ENCODE measurements at regions not wholly inside any gene's neighbourhood (a gene's known extent, or its start where the extent isn't known, plus 50 kb on each side); places are given as distances from the start of the nearest gene placed in this dataset.
A peak's percentile ranks its signal among the peaks of the same experiment; 100 is the strongest.
"Not testable (repeated sequence)": the region's sequence is repeated elsewhere in the genome, so short reads cannot be mapped to it uniquely, and the experiment has no call there.

DNA sequence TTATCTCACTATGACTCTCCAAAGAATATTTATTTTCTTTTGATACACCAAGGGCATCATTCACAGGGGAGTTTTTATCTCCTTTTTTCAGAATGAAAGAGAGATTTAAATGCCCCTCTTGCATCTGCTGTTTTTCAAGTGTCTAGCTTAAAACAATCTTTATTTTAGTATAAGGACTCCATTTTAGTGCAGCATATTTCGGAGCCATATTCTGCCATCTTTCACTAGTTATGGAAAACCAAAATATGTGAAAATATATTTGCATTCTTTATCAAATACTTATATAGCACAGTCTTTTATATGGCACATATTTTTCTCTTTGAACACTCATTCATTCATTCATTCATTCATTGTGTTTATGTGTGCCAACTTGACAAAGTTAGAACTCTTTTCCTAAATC is 1130.2 kb downstream of the SLITRK5 start:
- no peak overlapping the region for H3K27ac ChIP-seq
- H3K4me1 ChIP-seq (replicated peaks in 1 of 2): no peaks in the 10 kb centered on the region
- H3K4me3 ChIP-seq: no peak overlapping the region
- ATAC-seq (replicated peaks in 6 of 8): no peak
- WGBS, 10 experiments: 20 to 100% (median 95%) methylated on average over 1 of the region's 1 CpG; no CpG with 5 or more reads in 2 of the 10 experiments
- in situ Hi-C loops (cut with MboI; ENCODE audit: low pct_unique_long_range_greater_than_20kb in 2 of 9, low sequenced_read_pairs in 9 of 9, unreplicated experiment in 9 of 9): no loop called here

DNA sequence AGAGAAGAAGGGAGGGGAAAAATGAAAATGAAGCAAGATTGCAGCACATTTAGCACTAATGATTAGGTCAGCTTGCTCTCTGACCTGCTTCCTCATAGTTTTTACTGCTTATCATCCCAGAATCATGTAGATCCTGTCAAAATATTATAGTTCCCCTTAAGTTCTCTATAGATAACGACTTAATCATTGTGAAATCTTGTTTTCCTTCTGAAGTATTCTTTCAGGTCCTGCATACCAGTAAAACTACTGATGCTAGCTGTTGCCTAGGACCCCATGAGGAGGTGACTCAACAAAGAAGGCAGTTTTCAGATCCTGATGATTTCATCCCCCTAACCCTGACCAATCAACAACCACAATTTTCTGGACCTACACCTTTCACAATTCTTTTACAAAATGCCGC is 1131.7 kb downstream of the SLITRK5 start:
- no peak overlapping the region for H3K4me3 ChIP-seq
- H3K27ac ChIP-seq: no peak overlapping the region
- in situ Hi-C loops (cut with MboI; ENCODE audit: low pct_unique_long_range_greater_than_20kb in 2 of 9, low sequenced_read_pairs in 9 of 9, unreplicated experiment in 9 of 9): no loop called here
- 0 to 100% (median 61%) methylated on average over 1 to 2 of the region's 2 CpGs for WGBS, 10 experiments
- no peaks in the 10 kb centered on the region for H3K4me1 ChIP-seq (replicated peaks in 1 of 2)
- ATAC-seq (replicated peaks in 6 of 8): peak in 1 of 8 experiments; percentile 39

DNA sequence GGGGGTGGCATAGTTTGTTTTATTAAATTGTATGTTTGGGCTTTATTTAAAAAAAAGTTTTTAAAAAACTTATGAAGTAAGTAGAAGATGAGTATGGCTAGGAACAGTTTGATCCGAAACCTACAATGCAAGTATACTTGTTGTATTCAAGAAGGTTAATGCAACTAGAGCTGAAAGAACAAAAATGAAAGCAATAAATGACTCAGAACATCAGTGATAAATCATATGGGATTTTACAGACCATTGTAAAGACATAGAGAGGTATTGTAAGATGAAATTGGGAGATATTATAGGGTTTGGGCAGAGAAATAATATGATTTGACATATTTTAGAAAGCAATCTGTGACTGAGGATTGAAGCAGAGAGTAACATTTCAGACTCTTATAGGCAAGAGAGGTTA is 1135.3 kb downstream of the SLITRK5 start:
- Histone ChIP-seq H3K4me1 (replicated peaks in 1 of 2) (no peaks in the 10 kb centered on the region), H3K27ac (no peak overlapping the region), H3K4me3 (no peak overlapping the region)
- WGBS, 10 experiments: 0 to 100% (median 82%) methylated on average over 1 of the region's 1 CpG; no CpG with 5 or more reads in 1 of the 10 experiments
- ATAC-seq (replicated peaks in 6 of 8): no peak
- in situ Hi-C loops (cut with MboI; ENCODE audit: low pct_unique_long_range_greater_than_20kb in 2 of 9, low sequenced_read_pairs in 9 of 9, unreplicated experiment in 9 of 9): no loop called here

GRCh38 chr13:88817560-88817959 is 1146.4 kb downstream of the SLITRK5 start:
- H3K4me3 ChIP-seq: no peak overlapping the region
- WGBS, 10 experiments: 0 to 100% (median 63%) methylated on average over 2 of the region's 2 CpGs; no CpG with 5 or more reads in 2 of the 10 experiments
- no peak for ATAC-seq (replicated peaks in 6 of 8)
- no peaks in the 10 kb centered on the region for H3K4me1 ChIP-seq (replicated peaks in 1 of 2)
- no peak overlapping the region for H3K27ac ChIP-seq
- in situ Hi-C loops (cut with MboI; ENCODE audit: low pct_unique_long_range_greater_than_20kb in 2 of 9, low sequenced_read_pairs in 9 of 9, unreplicated experiment in 9 of 9): no loop called here

GRCh38 chr13:88823114-88823513 is 1151.9 kb downstream of the SLITRK5 start:
- in situ Hi-C loops (cut with MboI; ENCODE audit: low pct_unique_long_range_greater_than_20kb in 2 of 9, low sequenced_read_pairs in 9 of 9, unreplicated experiment in 9 of 9): no loop called here
- no peak for ATAC-seq (replicated peaks in 6 of 8)
- no peaks in the 10 kb centered on the region for H3K4me1 ChIP-seq (replicated peaks in 1 of 2)
- H3K4me3 ChIP-seq: no peak overlapping the region
- 0 to 100% (median 94%) methylated on average over 1 to 2 of the region's 2 CpGs; no CpG with 5 or more reads in 1 of the 10 experiments for WGBS, 10 experiments
- no peak overlapping the region for H3K27ac ChIP-seq

DNA sequence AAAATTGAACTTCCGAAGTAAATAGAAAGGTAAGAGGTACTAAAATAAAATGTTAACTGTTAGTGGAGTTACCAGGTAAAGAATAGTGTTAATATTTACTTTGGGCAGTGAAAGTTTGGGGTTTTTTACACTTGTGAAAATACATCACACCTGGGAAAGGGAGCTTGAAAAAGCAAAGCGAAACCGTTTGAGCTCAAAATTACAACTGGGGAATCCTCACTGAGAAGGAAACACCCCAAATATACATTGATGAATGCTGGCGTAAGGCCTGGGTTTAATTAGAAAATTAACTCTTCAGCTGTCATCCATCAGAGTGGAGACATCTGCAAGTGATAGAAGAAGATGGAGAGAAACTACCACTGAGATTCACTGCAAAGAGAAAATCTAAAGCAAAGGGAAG is 1153.0 kb downstream of the SLITRK5 start:
- Histone ChIP-seq H3K4me1 (replicated peaks in 1 of 2) (no peaks in the 10 kb centered on the region), H3K27ac (no peak overlapping the region), H3K4me3 (no peak overlapping the region)
- in situ Hi-C loops (cut with MboI; ENCODE audit: low pct_unique_long_range_greater_than_20kb in 2 of 9, low sequenced_read_pairs in 9 of 9, unreplicated experiment in 9 of 9): no loop called here
- ATAC-seq (replicated peaks in 6 of 8): no peak
- 13 to 100% (median 78%) methylated on average over 2 to 4 of the region's 4 CpGs for WGBS, 10 experiments

GRCh38 chr13:88840085-88840484 is 1168.9 kb downstream of the SLITRK5 start:
- WGBS, 10 experiments: 0 to 100% (median 87%) methylated on average over 1 to 3 of the region's 3 CpGs; no CpG with 5 or more reads in 1 of the 10 experiments
- ATAC-seq (replicated peaks in 6 of 8): no peak
- Histone ChIP-seq H3K4me1 (replicated peaks in 1 of 2) (no peaks in the 10 kb centered on the region), H3K27ac (no peak overlapping the region), H3K4me3 (no peak overlapping the region)
- in situ Hi-C loops (cut with MboI; ENCODE audit: low pct_unique_long_range_greater_than_20kb in 2 of 9, low sequenced_read_pairs in 9 of 9, unreplicated experiment in 9 of 9): no loop called here

GRCh38 chr13:88852293-88852692 is 1181.1 kb downstream of the SLITRK5 start:
- ATAC-seq (replicated peaks in 6 of 8); in situ Hi-C loops (cut with MboI; ENCODE audit: low pct_unique_long_range_greater_than_20kb in 2 of 9, low sequenced_read_pairs in 9 of 9, unreplicated experiment in 9 of 9): not testable (repeated sequence)

DNA sequence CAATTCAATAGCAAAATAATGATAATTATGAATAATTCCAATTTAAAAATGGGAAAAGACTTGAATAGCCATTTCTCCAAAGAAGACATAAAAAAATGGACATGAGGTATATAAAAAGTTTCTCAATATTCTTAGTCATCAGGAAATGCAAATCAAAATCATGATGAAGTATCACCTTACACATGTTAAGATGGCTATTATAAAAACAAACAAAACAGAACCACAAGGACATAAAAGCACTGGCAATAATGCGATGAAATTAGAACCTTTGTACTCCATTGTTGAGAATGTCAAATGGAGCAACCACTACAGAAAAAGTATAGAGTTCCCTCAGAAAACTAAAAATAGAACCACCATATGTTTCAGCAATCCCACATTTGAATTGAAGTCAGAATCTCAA is 1186.1 kb downstream of the SLITRK5 start:
- no peak for ATAC-seq (replicated peaks in 6 of 8)
- in situ Hi-C loops (cut with MboI; ENCODE audit: low pct_unique_long_range_greater_than_20kb in 2 of 9, low sequenced_read_pairs in 9 of 9, unreplicated experiment in 9 of 9): no loop called here
- no peak overlapping the region for H3K27ac ChIP-seq
- WGBS, 10 experiments: 36 to 100% (median 86%) methylated on average over 1 of the region's 1 CpG; no CpG with 5 or more reads in 2 of the 10 experiments
- H3K4me3 ChIP-seq: no peak overlapping the region
- no peaks in the 10 kb centered on the region for H3K4me1 ChIP-seq (replicated peaks in 1 of 2)

More at GRCh38 chr13:88852293-88852692, 1181.1 kb downstream of the SLITRK5 start:
- H3K4me1 ChIP-seq (replicated peaks in 1 of 2); H3K4me3 ChIP-seq; H3K27ac ChIP-seq: not testable (repeated sequence)
- 0 to 100% (median 81%) methylated on average over 1 to 6 of the region's 6 CpGs for WGBS, 10 experiments

GRCh38 chr13:88862095-88862620 is 1191.0 kb downstream of the SLITRK5 start:
- in situ Hi-C loops (cut with MboI; ENCODE audit: low pct_unique_long_range_greater_than_20kb in 2 of 9, low sequenced_read_pairs in 9 of 9, unreplicated experiment in 9 of 9): no loop called here
- ATAC-seq (replicated peaks in 6 of 8): peak in 1 of 8 experiments; percentile 64
- H3K4me1 ChIP-seq (replicated peaks in 1 of 2): no peaks in the 10 kb centered on the region
- H3K27ac ChIP-seq: no peak overlapping the region
- no peak overlapping the region for H3K4me3 ChIP-seq
- 0 to 100% (median 69%) methylated on average over 1 to 2 of the region's 2 CpGs; no CpG with 5 or more reads in 1 of the 10 experiments for WGBS, 10 experiments

DNA sequence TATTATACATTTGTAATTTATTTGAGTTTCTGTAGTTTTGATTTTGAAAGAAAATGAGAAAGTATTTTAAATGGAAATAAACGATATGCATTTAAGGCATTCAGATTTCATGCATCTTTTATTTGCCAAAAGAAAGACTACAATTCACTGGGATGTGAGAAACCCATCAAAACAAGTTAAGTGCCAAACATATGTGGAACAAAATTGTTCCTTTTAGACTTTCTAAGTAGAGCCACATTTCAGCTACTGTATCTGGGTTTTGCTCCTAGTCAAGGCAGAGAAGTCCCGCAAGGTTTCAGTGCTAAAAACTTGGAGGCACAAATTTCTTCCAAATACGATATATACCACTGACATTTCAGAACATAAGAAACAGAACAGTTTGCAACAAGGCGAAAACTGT is 1191.9 kb downstream of the SLITRK5 start:
- ATAC-seq (replicated peaks in 6 of 8): no peak
- H3K4me1 ChIP-seq (replicated peaks in 1 of 2): no peaks in the 10 kb centered on the region
- H3K4me3 ChIP-seq: no peak overlapping the region
- in situ Hi-C loops (cut with MboI; ENCODE audit: low pct_unique_long_range_greater_than_20kb in 2 of 9, low sequenced_read_pairs in 9 of 9, unreplicated experiment in 9 of 9): no loop called here
- 13 to 100% (median 92%) methylated on average over 1 to 4 of the region's 4 CpGs; no CpG with 5 or more reads in 1 of the 10 experiments for WGBS, 10 experiments
- no peak overlapping the region for H3K27ac ChIP-seq

DNA sequence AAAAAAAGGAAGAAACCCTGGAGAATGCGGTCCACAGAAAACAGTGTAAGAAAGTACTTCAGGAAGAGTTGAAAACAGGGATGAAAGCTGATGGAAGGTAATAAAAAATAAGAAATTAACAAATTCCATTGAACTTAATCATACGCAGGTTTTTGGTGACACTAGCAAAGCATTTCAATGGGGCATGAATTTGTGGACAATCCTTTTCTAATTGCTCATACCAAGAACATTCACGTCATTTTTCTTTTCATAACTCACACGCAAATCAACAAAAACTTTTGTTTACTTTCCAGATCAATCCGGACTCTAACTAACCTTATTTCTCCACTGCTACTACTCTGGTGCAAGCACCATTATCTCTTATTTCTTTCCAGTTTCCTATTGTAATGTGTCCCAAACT is 1195.0 kb downstream of the SLITRK5 start:
- no peak for ATAC-seq (replicated peaks in 6 of 8)

GRCh38 chr13:88883741-88884140 is 1212.6 kb downstream of the SLITRK5 start:
- H3K27ac ChIP-seq: no peak overlapping the region
- H3K4me1 ChIP-seq (replicated peaks in 1 of 2): no peaks in the 10 kb centered on the region
- no peak for ATAC-seq (replicated peaks in 6 of 8)
- H3K4me3 ChIP-seq: no peak overlapping the region
- in situ Hi-C loops (cut with MboI; ENCODE audit: low pct_unique_long_range_greater_than_20kb in 2 of 9, low sequenced_read_pairs in 9 of 9, unreplicated experiment in 9 of 9): no loop called here

More for the DNA sequence above, 1195.0 kb downstream of the SLITRK5 start:
- H3K27ac ChIP-seq: no peak overlapping the region
- no peaks in the 10 kb centered on the region for H3K4me1 ChIP-seq (replicated peaks in 1 of 2)
- WGBS, 10 experiments: 13 to 100% (median 93%) methylated on average over 4 to 5 of the region's 5 CpGs
- H3K4me3 ChIP-seq: no peak overlapping the region
- in situ Hi-C loops (cut with MboI; ENCODE audit: low pct_unique_long_range_greater_than_20kb in 2 of 9, low sequenced_read_pairs in 9 of 9, unreplicated experiment in 9 of 9): no loop called here

GRCh38 chr13:88887045-88887662 is 1216.0 kb downstream of the SLITRK5 start:
- peak in 1 of 8 experiments; percentile 11 for ATAC-seq (replicated peaks in 6 of 8)
- WGBS, 10 experiments: 0 to 100% (median 95%) methylated on average over 2 to 7 of the region's 11 CpGs; no CpG with 5 or more reads in 2 of the 10 experiments
- Histone ChIP-seq H3K4me3 (no peak overlapping the region), H3K4me1 (replicated peaks in 1 of 2) (no peaks in the 10 kb centered on the region), H3K27ac (no peak overlapping the region)
- in situ Hi-C loops (cut with MboI; ENCODE audit: low pct_unique_long_range_greater_than_20kb in 2 of 9, low sequenced_read_pairs in 9 of 9, unreplicated experiment in 9 of 9): no loop called here
